Activated naive CD8-positive, alpha-beta T cell treated with anti-CD3 and anti-CD28 coated beads, Interleukin-2, amount 10 ng/mL, durations not matched to agents 7 days and 5 days (primary cell): ENCODE measurements at regions not wholly inside any gene's neighbourhood (a gene's known extent, or its start where the extent isn't known, plus 50 kb on each side); places are given as distances from the start of the nearest gene placed in this dataset.
"Not testable (repeated sequence)": the region's sequence is repeated elsewhere in the genome, so short reads cannot be mapped to it uniquely, and the experiment has no call there.

Source experiments
- ATAC-seq: fragments of 150-1000 bp; cut with Tn5 transposase; one replicate; pipeline ENCODE4 v1.10.0; 2021; ENCODE audit warnings: low read depth, moderate library complexity
- POLR2A ChIA-PET: fragments of 350-600 bp; sonication (Branson Sonifier 250); formaldehyde crosslinking; loops from one replicate; lab custom pipeline; 2021; ENCODE audit warnings: antibody characterized with exemption; lab: Charles Lee
- DNase-seq: peaks from one replicate; pipeline ENCODE4 v3.0.0; 2021
- H3K27ac Mint-ChIP-seq: one replicate; pipeline ENCODE4 v1.8.0; 2022; ENCODE audit warnings: mild to moderate bottlenecking, mixed read lengths
- H3K27me3 Mint-ChIP-seq: one replicate; pipeline ENCODE4 v1.8.0; 2022; ENCODE audit warnings: mild to moderate bottlenecking, moderate library complexity, mixed read lengths
- H3K36me3 Mint-ChIP-seq: one replicate; pipeline ENCODE4 v1.8.0; 2021; ENCODE audit warnings: mild to moderate bottlenecking, mixed read lengths
- H3K4me1 Mint-ChIP-seq: one replicate; pipeline ENCODE4 v1.8.0; 2021; ENCODE audit warnings: mixed read lengths
- H3K4me3 Mint-ChIP-seq: one replicate; pipeline ENCODE4 v1.8.0; 2022; ENCODE audit warnings: mild to moderate bottlenecking, moderate library complexity, mixed read lengths
- H3K9me3 Mint-ChIP-seq: one replicate; pipeline ENCODE4 v1.8.0; 2021; ENCODE audit warnings: mixed read lengths

- H3K4me1 Mint-ChIP-seq, result no peaks in the 10 kb centered on the region
- H3K27me3 Mint-ChIP-seq, result no peaks in the 10 kb centered on the region
- no peaks in the 10 kb centered on the region for H3K36me3 Mint-ChIP-seq
- peaks cover 4% of the 10 kb centered on the region for H3K9me3 Mint-ChIP-seq
- no peak overlapping the region for H3K27ac Mint-ChIP-seq
- no peak overlapping the region for H3K4me3 Mint-ChIP-seq
- no peak for DNase-seq
- no peak for ATAC-seq
- POLR2A ChIA-PET, result no interaction called here
Observed at GRCh38 chr18:27314996-27315395, 129.9 kb upstream of the CHST9 start.

GRCh38 chr18:27313678-27314077 is 128.6 kb upstream of the CHST9 start:
- H3K27me3 Mint-ChIP-seq, result no peaks in the 10 kb centered on the region
- H3K36me3 Mint-ChIP-seq, result no peaks in the 10 kb centered on the region
- H3K27ac Mint-ChIP-seq, result no peak overlapping the region
- H3K9me3 Mint-ChIP-seq, result peaks cover 3% of the 10 kb centered on the region
- DNase-seq (no peak), ATAC-seq (no peak)
- no peaks in the 10 kb centered on the region for H3K4me1 Mint-ChIP-seq
- POLR2A ChIA-PET, result no interaction called here
- no peak overlapping the region for H3K4me3 Mint-ChIP-seq

GRCh38 chr18:27312853-27313252 is 127.7 kb upstream of the CHST9 start:
- Mint-ChIP-seq H3K27ac (no peak overlapping the region), H3K4me1 (no peaks in the 10 kb centered on the region), H3K4me3 (no peak overlapping the region), H3K9me3 (peaks cover 2% of the 10 kb centered on the region), H3K36me3 (no peaks in the 10 kb centered on the region), H3K27me3 (no peaks in the 10 kb centered on the region)
- POLR2A ChIA-PET, result no interaction called here
- DNase-seq, result no peak
- no peak for ATAC-seq

- Mint-ChIP-seq H3K9me3 (peaks cover 2% of the 10 kb centered on the region), H3K27me3 (no peaks in the 10 kb centered on the region), H3K36me3 (no peaks in the 10 kb centered on the region), H3K4me3 (no peak overlapping the region), H3K27ac (no peak overlapping the region), H3K4me1 (no peaks in the 10 kb centered on the region)
- DNase-seq (no peak), ATAC-seq (no peak)
- POLR2A ChIA-PET, result no interaction called here
Observed at GRCh38 chr18:27312153-27312552, 127.0 kb upstream of the CHST9 start.

- DNase-seq (no peak), ATAC-seq (no peak)
- POLR2A ChIA-PET, result no interaction called here
- Mint-ChIP-seq H3K4me1 (no peaks in the 10 kb centered on the region), H3K27ac (no peak overlapping the region), H3K27me3 (no peaks in the 10 kb centered on the region), H3K36me3 (no peaks in the 10 kb centered on the region), H3K4me3 (no peak overlapping the region), H3K9me3 (peaks cover 3% of the 10 kb centered on the region)
Observed at GRCh38 chr18:27311114-27311513, 126.0 kb upstream of the CHST9 start.

GRCh38 chr18:27301615-27302378 is 116.7 kb upstream of the CHST9 start:
- Mint-ChIP-seq H3K27me3 (no peaks in the 10 kb centered on the region), H3K36me3 (no peaks in the 10 kb centered on the region), H3K4me3 (no peak overlapping the region), H3K4me1 (no peaks in the 10 kb centered on the region), H3K9me3 (peaks cover 3% of the 10 kb centered on the region), H3K27ac (no peak overlapping the region)
- DNase-seq (no peak), ATAC-seq (no peak)
- POLR2A ChIA-PET, result no interaction called here

- POLR2A ChIA-PET, result no interaction called here
- no peak overlapping the region for H3K27ac Mint-ChIP-seq
- H3K36me3 Mint-ChIP-seq, result no peaks in the 10 kb centered on the region
- H3K9me3 Mint-ChIP-seq, result peaks cover 4% of the 10 kb centered on the region
- no peak overlapping the region for H3K4me3 Mint-ChIP-seq
- DNase-seq (no peak), ATAC-seq (no peak)
- H3K4me1 Mint-ChIP-seq, result no peaks in the 10 kb centered on the region
- no peaks in the 10 kb centered on the region for H3K27me3 Mint-ChIP-seq
Observed at GRCh38 chr18:27298214-27298804, 113.2 kb upstream of the CHST9 start.

GRCh38 chr18:27285973-27286562 is 101.0 kb upstream of the CHST9 start:
- ATAC-seq, H3K27me3 Mint-ChIP-seq, H3K9me3 Mint-ChIP-seq, H3K27ac Mint-ChIP-seq, H3K4me1 Mint-ChIP-seq, DNase-seq, H3K4me3 Mint-ChIP-seq, H3K36me3 Mint-ChIP-seq, POLR2A ChIA-PET: not testable (repeated sequence)

GRCh38 chr18:27278131-27278530 is 93.0 kb upstream of the CHST9 start:
- Mint-ChIP-seq H3K9me3 (peaks cover 4% of the 10 kb centered on the region), H3K4me1 (peaks cover 3% of the 10 kb centered on the region)
- no peak for ATAC-seq

GRCh38 chr18:27277554-27277953 is 92.4 kb upstream of the CHST9 start:
- H3K27me3 Mint-ChIP-seq, result no peaks in the 10 kb centered on the region
- H3K36me3 Mint-ChIP-seq, result no peaks in the 10 kb centered on the region
- DNase-seq, result no peak
- POLR2A ChIA-PET, result no interaction called here
- no peak overlapping the region for H3K27ac Mint-ChIP-seq
- no peak for ATAC-seq
- H3K4me1 Mint-ChIP-seq, result peaks cover 3% of the 10 kb centered on the region
- H3K9me3 Mint-ChIP-seq, result peaks cover 4% of the 10 kb centered on the region
- no peak overlapping the region for H3K4me3 Mint-ChIP-seq

More at GRCh38 chr18:27278131-27278530, 93.0 kb upstream of the CHST9 start:
- DNase-seq, result no peak
- H3K27me3 Mint-ChIP-seq, result no peaks in the 10 kb centered on the region
- H3K27ac Mint-ChIP-seq, result no peak overlapping the region
- H3K36me3 Mint-ChIP-seq, result no peaks in the 10 kb centered on the region
- POLR2A ChIA-PET, result no interaction called here
- H3K4me3 Mint-ChIP-seq, result no peak overlapping the region

GRCh38 chr18:27276886-27277285 is 91.8 kb upstream of the CHST9 start:
- Mint-ChIP-seq H3K27ac (no peak overlapping the region), H3K36me3 (no peaks in the 10 kb centered on the region), H3K4me1 (peaks cover 3% of the 10 kb centered on the region), H3K9me3 (peaks cover 4% of the 10 kb centered on the region), H3K27me3 (no peaks in the 10 kb centered on the region), H3K4me3 (no peak overlapping the region)
- DNase-seq (no peak), ATAC-seq (no peak)
- POLR2A ChIA-PET, result no interaction called here

- ATAC-seq, result no peak
- POLR2A ChIA-PET, result no interaction called here
- H3K4me3 Mint-ChIP-seq, result no peak overlapping the region
- peaks cover 3% of the 10 kb centered on the region for H3K4me1 Mint-ChIP-seq
- no peaks in the 10 kb centered on the region for H3K36me3 Mint-ChIP-seq
- peaks cover 4% of the 10 kb centered on the region for H3K9me3 Mint-ChIP-seq
- no peak for DNase-seq
- no peaks in the 10 kb centered on the region for H3K27me3 Mint-ChIP-seq
- H3K27ac Mint-ChIP-seq, result no peak overlapping the region
Observed at GRCh38 chr18:27276479-27276878, 91.4 kb upstream of the CHST9 start.

GRCh38 chr18:27274901-27275300 is 89.8 kb upstream of the CHST9 start:
- POLR2A ChIA-PET, result no interaction called here
- H3K4me1 Mint-ChIP-seq, result peaks cover 3% of the 10 kb centered on the region
- no peak for DNase-seq
- no peaks in the 10 kb centered on the region for H3K27me3 Mint-ChIP-seq
- ATAC-seq, result no peak
- no peaks in the 10 kb centered on the region for H3K36me3 Mint-ChIP-seq
- no peak overlapping the region for H3K4me3 Mint-ChIP-seq
- peaks cover 4% of the 10 kb centered on the region for H3K9me3 Mint-ChIP-seq
- H3K27ac Mint-ChIP-seq, result no peak overlapping the region

GRCh38 chr18:27270508-27270907 is 85.4 kb upstream of the CHST9 start:
- ATAC-seq (no peak), DNase-seq (no peak)
- no peak overlapping the region for H3K27ac Mint-ChIP-seq
- no peak overlapping the region for H3K4me3 Mint-ChIP-seq
- H3K4me1 Mint-ChIP-seq, result no peaks in the 10 kb centered on the region
- no peaks in the 10 kb centered on the region for H3K27me3 Mint-ChIP-seq
- POLR2A ChIA-PET, result no interaction called here
- no peaks in the 10 kb centered on the region for H3K9me3 Mint-ChIP-seq
- no peaks in the 10 kb centered on the region for H3K36me3 Mint-ChIP-seq
